Vagina (tissue), 2 donors: ENCODE measurements at regions not wholly inside any gene's neighbourhood (a gene's known extent, or its start where the extent isn't known, plus 50 kb on each side); places are given as distances from the start of the nearest gene placed in this dataset.

Experiments
- DNase-seq, 2 donors: peaks; one replicate each; pipeline ENCODE4 v3.0.0-alpha.2; 2017; ENCODE audit errors: extremely low spot score in 2 of 2
- H3K27ac ChIP-seq: fragments of 200-600 bp; sonication (generic); one replicate; pipeline ENCODE4 v1.5.1; 2019
- H3K27me3 ChIP-seq: fragments of 200-600 bp; sonication (generic); one replicate; pipeline ENCODE4 v1.5.1; 2019
- H3K36me3 ChIP-seq, 2 donors: fragments of 200-600 bp; sonication (generic); one replicate each; pipeline ENCODE4 v1.5.1; 2017 to 2019
- H3K4me1 ChIP-seq: fragments of 200-600 bp; sonication (generic); one replicate; pipeline ENCODE4 v1.5.1; 2019
- H3K4me3 ChIP-seq, 2 donors: fragments of 200-600 bp; sonication (generic); 1 replicate in 1 of 2; 2 replicates in 1 of 2; pipeline ENCODE4 v1.5.1; 2016 to 2019
- H3K9me3 ChIP-seq: fragments of 200-600 bp; sonication (generic); one replicate; pipeline ENCODE4 v1.5.1; 2019
- POLR2A ChIP-seq, 2 donors: fragments of 450-650 bp; IDR thresholded peaks; one replicate each; pipeline ENCODE4 v1.6.1; 2017; ENCODE audit warnings: antibody characterized with exemption in 2 of 2, mild to moderate bottlenecking in 2 of 2, moderate library complexity in 2 of 2
- POLR2AphosphoS5 ChIP-seq, 2 donors: sonication (generic); formaldehyde crosslinking; IDR thresholded peaks; one replicate each; pipeline ENCODE4 v1.9.0; 2017; ENCODE audit warnings: antibody characterized with exemption in 2 of 2, mild to moderate bottlenecking in 2 of 2, low read depth in 1 of 2; ENCODE audit not compliant: insufficient read depth in 1 of 2
- intact Hi-C: fragments of 100-400 bp; cut with DNase I; formaldehyde crosslinking; loops from one replicate; pipeline ENCODE4 v1.15.1; 2023
- TF ChIP-seq, protein P1 (sequence below), 3 experiments: fragments of 450-650 bp in 2 of 3; fragments of 200-600 bp in 1 of 3; sonication (generic) in 1 of 3; IDR thresholded peaks; one replicate each; pipeline ENCODE4 v1.5.1; 2017 to 2019; ENCODE audit warnings: antibody characterized with exemption in 3 of 3, mild to moderate bottlenecking in 2 of 3, moderate library complexity in 2 of 3

DNA sequence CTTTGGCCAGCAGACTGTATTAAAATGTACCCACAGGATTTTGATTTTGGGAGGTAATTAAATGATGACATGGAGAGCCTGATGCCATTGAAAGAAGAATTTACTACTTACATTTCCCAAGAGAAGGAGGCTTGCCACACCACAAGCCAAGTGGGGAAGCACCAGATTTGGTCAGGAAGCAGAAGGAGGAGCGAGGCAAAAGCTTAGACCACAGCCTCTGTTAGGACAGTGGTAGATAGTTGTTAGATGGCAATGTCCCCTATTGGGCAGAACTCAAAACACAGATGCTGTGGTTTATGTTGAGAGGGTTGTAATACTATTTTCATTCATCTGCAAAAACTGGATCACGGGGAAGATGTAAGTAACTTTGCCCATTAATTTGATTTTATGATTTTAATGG is 709.4 kb downstream of the VRK1 start:
- DNase-seq: no peak
- H3K27ac ChIP-seq: no peak overlapping the region
- no peaks in the 10 kb centered on the region for H3K27me3 ChIP-seq
- intact Hi-C loops: loop anchor here (1.0 kb wide), 1 partner anchor 49 kb away; no protein-coding TSS in a partner anchor
- H3K4me3 ChIP-seq: no peak overlapping the region
- TF ChIP-seq POLR2AphosphoS5 (IDR thresholded peaks at IDR 0.05; ENCODE audit: insufficient read depth in 1 of 2, low read depth in 1 of 2) (no peak), POLR2A (IDR thresholded peaks at IDR 0.05) (no peak)
- TF ChIP-seq, protein P1, sequence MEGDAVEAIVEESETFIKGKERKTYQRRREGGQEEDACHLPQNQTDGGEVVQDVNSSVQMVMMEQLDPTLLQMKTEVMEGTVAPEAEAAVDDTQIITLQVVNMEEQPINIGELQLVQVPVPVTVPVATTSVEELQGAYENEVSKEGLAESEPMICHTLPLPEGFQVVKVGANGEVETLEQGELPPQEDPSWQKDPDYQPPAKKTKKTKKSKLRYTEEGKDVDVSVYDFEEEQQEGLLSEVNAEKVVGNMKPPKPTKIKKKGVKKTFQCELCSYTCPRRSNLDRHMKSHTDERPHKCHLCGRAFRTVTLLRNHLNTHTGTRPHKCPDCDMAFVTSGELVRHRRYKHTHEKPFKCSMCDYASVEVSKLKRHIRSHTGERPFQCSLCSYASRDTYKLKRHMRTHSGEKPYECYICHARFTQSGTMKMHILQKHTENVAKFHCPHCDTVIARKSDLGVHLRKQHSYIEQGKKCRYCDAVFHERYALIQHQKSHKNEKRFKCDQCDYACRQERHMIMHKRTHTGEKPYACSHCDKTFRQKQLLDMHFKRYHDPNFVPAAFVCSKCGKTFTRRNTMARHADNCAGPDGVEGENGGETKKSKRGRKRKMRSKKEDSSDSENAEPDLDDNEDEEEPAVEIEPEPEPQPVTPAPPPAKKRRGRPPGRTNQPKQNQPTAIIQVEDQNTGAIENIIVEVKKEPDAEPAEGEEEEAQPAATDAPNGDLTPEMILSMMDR (IDR thresholded peaks at IDR 0.05): no peak
- no peaks in the 10 kb centered on the region for H3K4me1 ChIP-seq
- no peaks in the 10 kb centered on the region for H3K36me3 ChIP-seq
- no peaks in the 10 kb centered on the region for H3K9me3 ChIP-seq

- TF ChIP-seq POLR2A (IDR thresholded peaks at IDR 0.05): no peak
- TF ChIP-seq POLR2AphosphoS5 (IDR thresholded peaks at IDR 0.05; ENCODE audit: insufficient read depth in 1 of 2, low read depth in 1 of 2): no peak
- TF ChIP-seq, protein P1 (IDR thresholded peaks at IDR 0.05): no peak
- Histone ChIP-seq H3K27me3 (no peaks in the 10 kb centered on the region), H3K4me1 (no peaks in the 10 kb centered on the region), H3K9me3 (no peaks in the 10 kb centered on the region), H3K27ac (no peak overlapping the region), H3K4me3 (no peak overlapping the region), H3K36me3 (no peaks in the 10 kb centered on the region)
- no peak for DNase-seq
- intact Hi-C loops: no loop called here
These were observed 716.7 kb downstream of the VRK1 start for GRCh38 chr14:97513891-97514290.

DNA sequence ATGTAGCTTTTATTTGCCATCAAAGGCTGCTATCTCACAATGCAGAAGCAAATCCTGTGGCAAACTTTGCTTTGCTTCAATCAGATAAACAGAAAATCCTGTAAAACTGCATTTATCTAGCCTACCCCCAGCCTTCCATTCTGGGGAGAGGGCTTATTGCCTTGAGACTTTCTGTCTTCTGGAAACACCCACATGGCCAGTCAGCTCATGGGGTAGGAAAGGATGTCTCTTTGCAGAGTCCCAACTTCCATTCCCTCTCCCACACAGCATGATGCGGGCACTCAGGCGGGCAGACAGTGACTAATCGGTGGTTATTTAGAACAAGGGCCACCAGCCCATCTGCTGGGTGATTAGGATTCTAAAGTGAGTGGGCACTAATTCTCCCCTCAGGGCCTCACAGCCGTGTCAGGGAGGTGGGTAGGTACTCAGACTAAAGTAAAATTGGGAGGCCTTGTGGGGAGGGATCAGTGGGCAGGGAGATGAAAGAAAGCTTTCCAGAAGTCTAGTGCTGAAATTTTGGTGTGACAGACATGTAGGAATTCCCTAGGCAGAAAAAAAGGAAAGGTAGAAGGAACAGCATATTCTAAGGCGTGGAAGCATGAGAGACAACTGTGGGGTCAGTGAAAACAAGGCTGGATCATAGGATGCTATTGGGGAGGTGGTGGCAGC is 720.5 kb downstream of the VRK1 start:
- no peak for DNase-seq
- Histone ChIP-seq H3K9me3 (no peaks in the 10 kb centered on the region), H3K36me3 (no peaks in the 10 kb centered on the region), H3K27ac (no peak overlapping the region), H3K27me3 (no peaks in the 10 kb centered on the region), H3K4me3 (no peak overlapping the region), H3K4me1 (no peaks in the 10 kb centered on the region)
- TF ChIP-seq POLR2AphosphoS5 (IDR thresholded peaks at IDR 0.05; ENCODE audit: insufficient read depth in 1 of 2, low read depth in 1 of 2) (no peak), POLR2A (IDR thresholded peaks at IDR 0.05) (no peak)
- TF ChIP-seq, protein P1 (IDR thresholded peaks at IDR 0.05): no peak
- intact Hi-C loops: no loop called here

DNA sequence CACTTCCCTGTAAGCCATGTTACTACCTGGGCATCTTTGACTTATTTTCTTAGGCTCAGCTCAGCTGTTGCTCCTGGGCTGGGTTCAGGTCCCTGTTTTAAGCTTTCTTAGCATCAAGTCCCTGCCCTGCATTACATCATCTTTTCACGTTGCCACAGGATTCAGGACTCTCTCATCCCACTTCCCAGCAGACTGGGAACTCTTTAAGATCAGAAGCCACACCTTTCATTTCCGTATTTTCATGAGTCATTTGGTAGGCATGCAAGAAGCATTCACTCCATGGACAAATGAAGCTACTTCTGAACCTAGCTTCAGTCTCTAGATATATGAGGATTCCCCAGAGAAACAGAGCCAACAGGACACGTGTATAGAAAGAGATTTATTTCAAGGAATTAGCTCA is 726.8 kb downstream of the VRK1 start:
- DNase-seq: no peak
- no peak overlapping the region for H3K27ac ChIP-seq
- H3K4me1 ChIP-seq: no peaks in the 10 kb centered on the region
- H3K27me3 ChIP-seq: no peaks in the 10 kb centered on the region
- no peak overlapping the region for H3K4me3 ChIP-seq
- intact Hi-C loops: no loop called here
- TF ChIP-seq POLR2AphosphoS5 (IDR thresholded peaks at IDR 0.05; ENCODE audit: insufficient read depth in 1 of 2, low read depth in 1 of 2): no peak
- TF ChIP-seq POLR2A (IDR thresholded peaks at IDR 0.05): no peak
- TF ChIP-seq, protein P1 (IDR thresholded peaks at IDR 0.05): no peak
- H3K36me3 ChIP-seq: no peaks in the 10 kb centered on the region
- H3K9me3 ChIP-seq: no peaks in the 10 kb centered on the region

- Histone ChIP-seq H3K36me3 (no peaks in the 10 kb centered on the region), H3K4me1 (no peaks in the 10 kb centered on the region), H3K9me3 (no peaks in the 10 kb centered on the region), H3K27me3 (no peaks in the 10 kb centered on the region), H3K4me3 (no peak overlapping the region), H3K27ac (no peak overlapping the region)
- intact Hi-C loops: no loop called here
- DNase-seq: no peak
- TF ChIP-seq POLR2AphosphoS5 (IDR thresholded peaks at IDR 0.05; ENCODE audit: insufficient read depth in 1 of 2, low read depth in 1 of 2) (no peak), POLR2A (IDR thresholded peaks at IDR 0.05) (no peak)
- TF ChIP-seq, protein P1 (IDR thresholded peaks at IDR 0.05): no peak
These were observed 727.6 kb downstream of the VRK1 start for GRCh38 chr14:97524589-97525319.
